Esophagus squamous epithelium (tissue), 4 donors: ENCODE measurements at regions not wholly inside any gene's neighbourhood (a gene's known extent, or its start where the extent isn't known, plus 50 kb on each side); places are given as distances from the start of the nearest gene placed in this dataset.

Experiments used
- CTCF ChIP-seq, 6 experiments: fragments of 450-650 bp in 4 of 6; fragments of 200-600 bp in 2 of 6; sonication (generic) in 2 of 6; IDR thresholded peaks; one replicate each; pipeline ENCODE4 v1.5.1; 2016 to 2019; ENCODE audit warnings: antibody characterized with exemption in 6 of 6, mild to moderate bottlenecking in 4 of 6, moderate library complexity in 4 of 6
- POLR2A ChIP-seq, 4 donors: fragments of 450-650 bp; IDR thresholded peaks; one replicate each; pipeline ENCODE4 v1.6.1; 2017; ENCODE audit warnings: antibody characterized with exemption in 4 of 4, mild to moderate bottlenecking in 4 of 4, moderate library complexity in 3 of 4

- TF ChIP-seq CTCF (IDR thresholded peaks at IDR 0.05) (no peak), POLR2A (IDR thresholded peaks at IDR 0.05) (no peak)
Measured at GRCh38 chr2:78416625-78417300, 608.7 kb upstream of the REG3G start.
